NT2/D1 (cell line): ENCODE measurements at regions not wholly inside any gene's neighbourhood (a gene's known extent, or its start where the extent isn't known, plus 50 kb on each side); places are given as distances from the start of the nearest gene placed in this dataset.

Experiments
- YY1 ChIP-seq: IDR thresholded peaks from 2 replicates; pipeline ENCODE4 v1.6.1; 2011; ENCODE audit not compliant: insufficient read length, insufficient read depth
- ZNF274 ChIP-seq: IDR thresholded peaks from 2 replicates; pipeline ENCODE4 v1.6.1; 2011; ENCODE audit warnings: mild to moderate bottlenecking, low read depth, low read length

GRCh38 chr4:23368081-23368697, 521.7 kb downstream of the PPARGC1A start:
- TF ChIP-seq ZNF274 (no peak), YY1 (no peak)
